GM04503 (cell line): ENCODE measurements at regions not wholly inside any gene's neighbourhood (a gene's known extent, or its start where the extent isn't known, plus 50 kb on each side); places are given as distances from the start of the nearest gene placed in this dataset.
A peak's percentile ranks its signal among the peaks of the same experiment; 100 is the strongest.

Experiments
- DNase-seq: peaks from one replicate; pipeline ENCODE4 v3.0.0-alpha.2; 2012; ENCODE audit warnings: low read depth

GRCh38 chr18:57202881-57203280 lies 56.0 kb downstream of the BOD1L2 start:
- DNase-seq, result no peak

- no peak for DNase-seq
Observed at GRCh38 chr18:57205641-57206040, 58.8 kb downstream of the BOD1L2 start.

GRCh38 chr18:57207124-57207916 lies 60.4 kb downstream of the BOD1L2 start:
- DNase-seq, result no peak

- no peak for DNase-seq
Observed at GRCh38 chr18:57208047-57208446, 61.2 kb downstream of the BOD1L2 start.

GRCh38 chr18:57209713-57210106 lies 62.8 kb downstream of the BOD1L2 start:
- DNase-seq, result no peak

DNA sequence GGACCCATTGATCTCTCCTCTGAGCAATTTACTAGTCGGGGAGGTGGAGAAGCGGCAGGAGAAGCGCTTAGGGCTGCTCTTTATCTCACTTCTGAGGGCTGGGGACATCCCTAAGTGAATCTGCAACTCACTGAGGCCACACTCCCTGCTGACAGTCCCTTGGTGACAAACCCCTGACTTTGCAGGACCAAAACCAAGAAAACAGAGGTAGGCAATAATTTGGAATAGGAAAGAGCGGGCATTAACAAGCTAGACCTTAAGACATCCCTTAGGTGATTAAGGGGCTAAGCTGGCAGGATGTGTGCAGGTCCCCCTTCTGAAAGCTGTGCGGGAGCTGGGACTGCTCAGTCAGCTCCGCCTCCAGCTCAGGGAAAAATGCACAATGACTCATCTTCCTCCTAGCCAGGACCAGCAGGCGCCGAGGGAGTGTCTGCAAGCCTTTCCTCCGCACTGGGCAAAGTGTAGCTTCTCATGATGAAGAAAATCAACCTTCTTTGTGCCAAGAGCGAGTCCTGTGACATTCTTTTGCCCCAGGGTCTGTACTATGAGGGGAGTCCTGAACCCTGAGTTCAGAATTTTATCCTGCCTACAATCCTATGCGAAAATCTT lies 63.3 kb downstream of the BOD1L2 start:
- DNase-seq, result peak; percentile 24

GRCh38 chr18:57210716-57211411 lies 64.0 kb downstream of the BOD1L2 start:
- no peak for DNase-seq

DNA sequence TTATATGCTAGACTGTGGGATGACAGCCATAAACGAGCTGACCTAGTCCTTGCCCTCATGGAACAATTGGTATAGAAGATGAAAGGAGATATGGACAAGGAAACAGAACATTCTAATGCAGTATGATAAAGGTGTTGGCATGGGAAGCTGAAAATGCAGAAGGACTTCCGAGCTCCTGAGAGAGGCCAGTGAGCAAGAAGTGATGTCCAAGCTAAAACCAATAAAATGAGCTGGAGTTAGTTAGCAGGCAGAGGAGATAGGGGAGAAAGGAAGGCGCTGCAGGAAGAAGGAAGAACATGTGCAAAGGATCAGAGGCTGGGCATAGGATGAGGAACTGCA lies 64.5 kb downstream of the BOD1L2 start:
- no peak for DNase-seq

DNA sequence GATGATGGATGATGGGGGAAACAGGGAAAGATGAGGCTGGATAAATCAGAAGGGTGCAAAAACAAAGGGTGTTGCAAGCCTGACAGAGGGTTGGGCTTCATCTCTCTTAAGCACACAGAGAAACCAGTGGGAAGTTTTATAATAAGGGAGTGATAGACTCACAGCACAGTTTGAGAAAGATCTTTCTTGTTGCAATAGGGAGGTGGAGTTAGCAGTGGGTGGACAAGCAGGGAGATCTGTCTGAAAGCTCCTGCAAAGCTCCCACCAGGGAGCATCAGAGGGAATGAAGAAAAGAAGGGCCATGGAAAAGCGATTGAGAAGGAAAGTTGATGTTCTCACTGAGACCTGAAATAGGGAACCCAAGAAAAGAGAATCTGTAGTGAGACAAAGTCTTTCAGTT lies 64.9 kb downstream of the BOD1L2 start:
- no peak for DNase-seq

GRCh38 chr18:57212678-57213077 lies 65.8 kb downstream of the BOD1L2 start:
- no peak for DNase-seq

GRCh38 chr18:57214976-57215375 lies 68.1 kb downstream of the BOD1L2 start:
- no peak for DNase-seq

DNA sequence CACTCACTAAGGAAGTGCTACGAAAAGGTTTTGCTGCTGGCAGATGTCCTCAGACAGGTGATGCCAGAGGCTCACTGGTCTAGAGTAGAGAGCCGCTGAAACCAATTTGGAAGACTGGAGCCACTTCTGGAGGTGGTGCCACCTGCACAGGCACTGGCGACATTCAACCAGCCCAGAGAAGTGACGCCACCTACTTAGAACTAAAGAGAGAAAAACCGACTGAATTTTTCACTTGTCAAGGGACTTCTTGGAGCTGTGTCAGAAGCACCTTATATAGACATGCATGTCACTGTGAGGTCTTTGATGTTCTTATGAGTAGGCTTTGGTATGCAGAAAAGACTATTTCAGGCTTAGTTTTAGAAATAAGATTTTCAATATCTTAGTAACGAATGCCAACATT lies 71.4 kb downstream of the BOD1L2 start:
- no peak for DNase-seq

DNA sequence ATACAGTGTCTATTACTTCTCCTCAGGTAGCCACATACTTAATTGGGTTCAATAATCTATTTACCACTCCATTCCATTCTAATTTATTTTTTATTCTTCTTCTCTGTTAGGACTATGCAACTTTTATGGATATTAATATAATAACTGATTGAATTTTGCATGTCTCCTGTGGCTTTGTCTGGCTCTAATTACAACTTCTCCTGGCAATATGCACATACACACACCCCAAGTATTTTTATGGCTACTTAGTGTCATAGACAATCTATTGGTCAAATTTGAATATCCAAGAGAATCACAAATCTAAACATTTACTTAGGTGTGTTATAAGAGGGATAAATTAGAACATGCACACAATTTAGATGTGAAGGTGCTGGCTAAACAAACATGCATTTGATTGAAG lies 73.1 kb downstream of the BOD1L2 start:
- no peak for DNase-seq

- DNase-seq, result no peak
Observed at GRCh38 chr18:57220480-57220879, 73.6 kb downstream of the BOD1L2 start.

GRCh38 chr18:57220930-57221483 lies 74.1 kb downstream of the BOD1L2 start:
- no peak for DNase-seq

- DNase-seq, result no peak
Observed at GRCh38 chr18:57223144-57223870, 76.4 kb downstream of the BOD1L2 start.

GRCh38 chr18:57230861-57231585 lies 84.1 kb downstream of the BOD1L2 start:
- DNase-seq, result no peak

- DNase-seq, result no peak
Observed at GRCh38 chr18:57231864-57232263, 85.0 kb downstream of the BOD1L2 start.

- no peak for DNase-seq
Observed at GRCh38 chr18:57234346-57234745, 87.5 kb downstream of the BOD1L2 start.

DNA sequence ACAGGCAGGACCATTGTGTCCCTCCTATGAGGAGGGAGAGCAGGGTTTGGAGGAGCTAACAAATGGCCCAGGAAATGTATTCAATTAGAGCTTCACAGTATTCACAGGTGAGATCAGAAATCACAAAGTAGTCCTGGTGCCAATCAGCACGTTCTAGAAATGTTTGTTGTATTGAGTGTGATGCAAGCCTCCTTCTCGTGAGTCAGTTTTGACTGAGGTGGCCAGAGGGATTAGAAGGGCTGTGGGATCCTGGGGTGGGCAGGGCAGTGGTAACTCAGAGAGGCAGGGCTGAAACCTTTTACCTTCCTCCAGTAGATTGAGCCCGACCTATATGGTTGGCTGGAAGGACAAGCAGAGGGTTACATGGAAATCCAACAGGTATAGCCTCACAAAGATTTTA lies 95.0 kb downstream of the BOD1L2 start:
- no peak for DNase-seq

GRCh38 chr18:57242285-57242684 lies 95.4 kb downstream of the BOD1L2 start:
- DNase-seq, result no peak
